HG03442 (cell line): ENCODE measurements at regions not wholly inside any gene's neighbourhood (a gene's known extent, or its start where the extent isn't known, plus 50 kb on each side); places are given as distances from the start of the nearest gene placed in this dataset.

Experiments
- ATAC-seq: cut with Tn5 transposase; IDR thresholded peaks from one replicate; pipeline ENCODE4 v1.9.1; 2021; ENCODE audit warnings: mild to moderate bottlenecking, moderate library complexity; ENCODE audit not compliant: unreplicated experiment

- ATAC-seq, result no peak
Observed at GRCh38 chr7:42460148-42460547, 223.1 kb upstream of the GLI3 start.

- ATAC-seq, result no peak
Observed at GRCh38 chr7:42457663-42458062, 220.7 kb upstream of the GLI3 start.

GRCh38 chr7:42456756-42457276 lies 219.8 kb upstream of the GLI3 start:
- ATAC-seq, result no peak

GRCh38 chr7:42456267-42456666 lies 219.3 kb upstream of the GLI3 start:
- no peak for ATAC-seq

- ATAC-seq, result no peak
Observed at GRCh38 chr7:42453931-42454361, 216.9 kb upstream of the GLI3 start.

- ATAC-seq, result no peak
Observed at GRCh38 chr7:42452356-42452755, 215.3 kb upstream of the GLI3 start.

- no peak for ATAC-seq
Observed at GRCh38 chr7:42449431-42449830, 212.4 kb upstream of the GLI3 start.

GRCh38 chr7:42448901-42449300 lies 211.9 kb upstream of the GLI3 start:
- ATAC-seq, result no peak

GRCh38 chr7:42445691-42446090 lies 208.7 kb upstream of the GLI3 start:
- no peak for ATAC-seq

- ATAC-seq, result no peak
Observed at GRCh38 chr7:42440951-42441350, 203.9 kb upstream of the GLI3 start.

GRCh38 chr7:42432644-42433043 lies 195.6 kb upstream of the GLI3 start:
- no peak for ATAC-seq

- ATAC-seq, result no peak
Observed at GRCh38 chr7:42431873-42432272, 194.9 kb upstream of the GLI3 start.

GRCh38 chr7:42429339-42429738 lies 192.3 kb upstream of the GLI3 start:
- ATAC-seq, result no peak

- ATAC-seq, result no peak
Observed at GRCh38 chr7:42426163-42426562, 189.2 kb upstream of the GLI3 start.

- no peak for ATAC-seq
Observed at GRCh38 chr7:42414941-42415505, 178.0 kb upstream of the GLI3 start.

- ATAC-seq, result no peak
Observed at GRCh38 chr7:42414028-42414427, 177.0 kb upstream of the GLI3 start.

- ATAC-seq, result no peak
Observed at GRCh38 chr7:42409296-42409695, 172.3 kb upstream of the GLI3 start.

GRCh38 chr7:42407833-42408232 lies 170.8 kb upstream of the GLI3 start:
- ATAC-seq, result no peak

- ATAC-seq, result no peak
Observed at GRCh38 chr7:42407021-42407710, 170.2 kb upstream of the GLI3 start.

- no peak for ATAC-seq
Observed at GRCh38 chr7:42406358-42406757, 169.3 kb upstream of the GLI3 start.

GRCh38 chr7:42405782-42406181 lies 168.8 kb upstream of the GLI3 start:
- ATAC-seq, result no peak

GRCh38 chr7:42403831-42404230 lies 166.8 kb upstream of the GLI3 start:
- ATAC-seq, result no peak

GRCh38 chr7:42400961-42401360 lies 164.0 kb upstream of the GLI3 start:
- ATAC-seq, result no peak
